GM19395 (cell line): ENCODE measurements at regions not wholly inside any gene's neighbourhood (a gene's known extent, or its start where the extent isn't known, plus 50 kb on each side); places are given as distances from the start of the nearest gene placed in this dataset.
A peak's percentile ranks its signal among the peaks of the same experiment; 100 is the strongest.
"Not testable (repeated sequence)": the region's sequence is repeated elsewhere in the genome, so short reads cannot be mapped to it uniquely, and the experiment has no call there.

Experiments used
- ATAC-seq: cut with Tn5 transposase; IDR thresholded peaks from one replicate; pipeline ENCODE4 v1.9.1; 2021; ENCODE audit warnings: mild to moderate bottlenecking, moderate library complexity; ENCODE audit not compliant: unreplicated experiment

DNA sequence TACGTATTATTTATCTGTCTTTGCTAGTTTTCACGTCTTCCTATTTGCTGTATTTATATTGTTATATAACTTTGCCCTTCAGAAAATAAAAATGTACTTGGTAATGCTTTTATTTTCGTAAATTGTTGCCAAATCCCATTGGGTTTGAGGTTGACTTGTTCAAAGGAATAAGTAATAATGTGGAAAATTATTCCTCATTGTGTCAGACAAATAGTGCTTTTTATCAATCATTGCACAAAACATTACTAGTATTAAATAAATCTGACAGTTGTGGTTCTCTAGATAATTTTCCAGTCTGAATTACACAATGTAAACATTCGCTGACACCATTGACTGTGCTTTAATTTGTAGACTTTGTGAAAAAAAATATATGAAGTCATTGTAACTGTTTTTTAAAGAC is 798.3 kb upstream of the TMEFF2 start:
- ATAC-seq = no peak

DNA sequence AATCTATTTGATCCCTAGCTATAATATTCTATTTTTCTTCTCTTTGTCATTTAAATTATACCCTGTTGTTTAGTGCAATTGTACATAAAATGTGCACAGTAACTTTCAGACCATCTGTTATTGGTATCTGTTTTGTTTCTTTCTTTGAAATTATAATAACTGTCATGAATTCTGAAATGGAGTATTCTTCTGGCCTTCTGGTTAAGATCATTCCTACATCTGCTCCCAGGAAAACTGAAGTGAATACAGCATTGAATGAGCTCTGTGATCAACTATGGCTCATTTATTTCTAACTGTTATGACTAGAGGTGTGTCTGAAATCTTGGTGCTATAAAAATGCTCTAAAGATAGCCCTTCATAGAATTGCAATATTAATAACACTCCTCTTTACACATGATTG is 788.4 kb upstream of the TMEFF2 start:
- ATAC-seq = no peak

DNA sequence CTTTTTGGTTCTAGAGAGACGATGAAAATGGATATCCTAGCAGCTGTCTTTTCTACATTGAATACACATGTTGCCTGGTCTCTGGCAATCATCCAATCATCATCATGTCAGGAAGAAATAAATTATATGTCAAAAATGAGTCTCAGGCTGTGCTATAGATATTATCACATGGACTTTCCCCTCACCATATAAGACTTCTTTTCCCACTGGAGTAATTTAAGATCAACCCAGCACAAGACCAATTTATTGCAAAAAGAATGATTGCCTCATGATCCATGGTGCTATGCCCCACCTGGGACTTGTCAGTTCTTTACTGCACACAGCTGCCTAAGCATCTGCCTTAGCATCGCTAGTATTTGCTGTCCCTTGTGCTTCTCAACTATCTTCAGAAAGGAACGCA is 783.7 kb upstream of the TMEFF2 start:
- no peak for ATAC-seq

DNA sequence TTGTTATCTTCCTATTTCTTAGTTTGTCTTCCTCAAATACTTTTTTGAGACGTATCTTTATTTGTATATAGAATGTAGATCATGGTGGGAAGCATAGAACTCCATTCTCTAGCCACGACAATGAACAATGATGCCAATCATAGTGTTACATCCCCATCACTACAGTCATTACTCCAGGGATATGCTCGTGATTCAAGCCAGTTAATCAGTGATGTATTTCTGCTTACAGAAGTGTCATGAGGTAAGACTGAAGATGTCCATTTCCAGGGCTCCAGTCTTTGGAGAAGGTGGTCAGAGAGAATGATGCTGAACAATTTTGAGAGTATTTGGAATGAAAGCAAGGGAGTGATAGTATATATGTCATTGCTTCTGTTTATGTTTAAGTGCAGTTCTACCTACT is 777.2 kb upstream of the TMEFF2 start:
- no peak for ATAC-seq

DNA sequence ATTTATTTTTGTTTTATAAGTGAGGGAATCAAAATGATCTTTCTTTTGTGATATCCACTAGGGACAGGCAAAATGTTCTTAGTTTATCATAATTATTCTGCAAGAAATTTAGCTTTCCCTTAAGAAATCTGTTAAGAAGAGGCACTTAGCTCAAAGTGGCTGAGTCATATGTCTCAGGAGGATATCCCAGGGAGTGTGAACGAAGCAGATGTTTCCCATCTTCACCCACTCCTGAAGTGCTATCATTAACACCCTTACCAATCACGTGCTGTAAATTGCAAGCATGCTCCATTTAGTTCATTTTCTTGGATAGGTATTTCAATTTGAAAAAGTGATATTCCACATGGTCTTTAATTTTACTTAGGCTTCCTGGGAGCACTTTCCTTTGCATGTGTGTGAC is 774.3 kb upstream of the TMEFF2 start:
- ATAC-seq = no peak

DNA sequence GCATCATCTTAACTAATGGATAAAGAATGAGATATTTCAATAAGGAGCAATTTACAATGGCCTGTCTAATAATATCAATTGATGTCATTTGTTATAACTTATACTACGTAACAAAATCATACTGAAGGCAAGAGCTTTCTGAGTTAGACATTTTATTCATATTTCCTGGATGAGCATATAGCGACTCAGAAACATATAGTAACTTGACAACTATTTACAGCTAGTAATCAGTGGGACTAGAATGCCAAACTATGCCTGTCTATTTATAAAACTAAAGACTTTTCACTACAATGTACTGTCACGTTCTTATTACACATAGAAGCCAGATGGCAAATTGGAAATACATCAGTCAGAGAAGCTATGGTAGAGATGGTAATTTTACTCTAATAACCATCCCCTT is 766.2 kb upstream of the TMEFF2 start:
- no peak for ATAC-seq

DNA sequence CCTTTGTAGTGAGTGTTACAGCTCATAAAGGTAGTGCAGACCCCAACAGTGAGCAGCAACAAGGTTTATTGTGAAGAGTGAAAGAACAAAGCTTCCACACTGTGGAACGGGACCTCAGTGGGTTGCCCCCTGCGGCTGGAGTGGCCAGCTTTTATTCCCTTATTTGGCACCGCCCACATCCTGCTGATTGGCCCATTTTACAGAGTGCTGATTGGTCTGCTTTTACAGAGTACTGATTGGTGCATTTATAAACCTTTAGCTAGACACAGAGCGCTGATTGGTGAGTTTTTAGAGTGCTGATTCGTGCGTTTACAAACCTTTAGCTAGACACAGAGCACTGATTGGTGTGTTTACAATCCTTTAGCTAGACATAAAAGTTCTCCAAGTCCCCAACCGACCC is 763.9 kb upstream of the TMEFF2 start:
- not testable (repeated sequence) for ATAC-seq

DNA sequence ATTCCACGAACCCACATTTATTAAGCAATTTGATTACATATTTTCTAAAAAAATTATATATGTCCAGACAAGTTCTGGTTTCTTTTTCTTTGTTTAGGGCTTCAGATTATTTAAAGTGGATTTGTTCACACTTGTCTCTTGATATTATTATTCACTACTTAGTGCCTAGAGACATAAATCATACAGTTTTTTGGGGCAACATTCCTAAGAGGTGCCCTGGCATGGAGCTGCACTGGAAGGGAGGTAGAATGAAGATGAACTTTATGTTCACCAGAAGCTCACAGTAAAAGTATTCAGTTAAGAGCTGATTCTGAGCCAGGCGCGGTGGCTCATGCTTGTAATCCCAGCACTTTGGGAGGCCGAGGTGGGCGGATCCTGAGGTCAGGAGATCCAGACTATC is 762.7 kb upstream of the TMEFF2 start:
- no peak for ATAC-seq

DNA sequence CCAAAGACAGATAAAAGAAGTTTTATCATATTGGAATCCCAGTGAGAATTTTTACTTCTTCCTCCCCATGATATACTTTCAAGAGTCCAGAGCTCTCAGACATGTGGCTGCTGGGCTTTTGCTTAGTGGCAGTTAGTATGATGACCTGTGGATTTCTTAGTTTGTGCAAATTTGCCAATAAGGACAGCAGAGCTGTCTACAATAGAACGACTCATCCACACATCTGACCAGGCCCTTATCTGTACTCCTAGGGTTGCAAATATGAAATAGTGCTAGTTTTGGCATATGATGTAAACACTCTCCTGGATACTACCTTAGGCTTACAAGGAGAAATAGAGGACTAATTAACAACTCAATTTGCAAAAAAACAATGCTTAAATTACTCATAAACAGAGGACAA is 758.4 kb upstream of the TMEFF2 start:
- no peak for ATAC-seq

DNA sequence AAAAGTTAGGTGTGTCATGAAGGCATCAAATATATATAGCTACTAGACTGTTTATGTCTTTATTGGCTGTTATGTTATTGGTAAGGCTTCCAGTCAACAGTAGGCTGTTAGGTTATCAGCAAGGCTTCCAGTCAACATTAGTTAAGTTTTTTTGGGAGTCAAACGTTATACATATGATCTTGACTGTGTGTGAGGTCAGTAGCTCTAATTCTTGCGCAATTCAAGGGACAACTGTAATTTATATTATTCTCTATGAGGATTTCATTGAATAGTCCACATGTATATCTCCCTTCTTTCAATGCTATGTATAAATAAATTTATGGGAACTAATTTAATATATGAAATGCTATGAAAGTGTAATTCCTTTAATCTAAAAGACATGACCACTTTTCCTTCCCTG is 757.5 kb upstream of the TMEFF2 start:
- ATAC-seq = no peak

DNA sequence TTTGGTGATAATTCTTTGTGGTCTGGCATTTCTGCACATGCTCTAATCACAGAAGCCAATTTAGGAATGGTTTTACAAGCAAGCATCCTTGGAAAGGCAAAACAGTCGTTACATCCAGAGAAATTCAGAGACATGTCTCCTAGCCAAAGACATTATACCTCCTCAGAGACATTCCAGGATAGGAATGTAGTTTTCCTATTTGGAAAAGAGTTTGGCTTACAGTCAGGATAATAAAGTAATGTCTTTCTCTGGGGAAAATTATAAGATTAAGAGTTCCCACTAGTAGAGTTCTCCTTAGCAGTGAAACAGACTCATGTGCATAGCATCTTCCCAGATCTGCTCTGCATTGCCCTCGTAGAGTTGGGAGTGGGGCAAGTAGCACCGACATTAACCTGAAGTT is 753.6 kb upstream of the TMEFF2 start:
- no peak for ATAC-seq

DNA sequence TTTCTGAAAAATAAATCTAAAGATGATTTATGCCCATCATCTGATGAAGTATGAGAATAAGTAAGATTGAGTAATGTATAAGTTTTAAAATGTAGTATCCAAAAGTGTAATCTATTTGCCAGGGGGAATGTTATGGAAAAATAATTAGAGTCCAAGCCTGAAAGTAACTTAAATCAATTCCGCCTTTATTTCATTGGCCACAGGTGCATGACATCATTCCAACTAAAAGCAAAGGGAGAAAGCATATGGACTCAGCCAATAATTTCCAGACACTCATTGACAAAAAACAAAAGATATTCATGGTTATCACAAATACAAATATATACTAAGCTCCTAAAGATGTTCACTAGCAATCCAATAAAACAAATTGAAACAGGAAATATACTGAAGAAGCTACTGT is 752.6 kb upstream of the TMEFF2 start:
- no peak for ATAC-seq

DNA sequence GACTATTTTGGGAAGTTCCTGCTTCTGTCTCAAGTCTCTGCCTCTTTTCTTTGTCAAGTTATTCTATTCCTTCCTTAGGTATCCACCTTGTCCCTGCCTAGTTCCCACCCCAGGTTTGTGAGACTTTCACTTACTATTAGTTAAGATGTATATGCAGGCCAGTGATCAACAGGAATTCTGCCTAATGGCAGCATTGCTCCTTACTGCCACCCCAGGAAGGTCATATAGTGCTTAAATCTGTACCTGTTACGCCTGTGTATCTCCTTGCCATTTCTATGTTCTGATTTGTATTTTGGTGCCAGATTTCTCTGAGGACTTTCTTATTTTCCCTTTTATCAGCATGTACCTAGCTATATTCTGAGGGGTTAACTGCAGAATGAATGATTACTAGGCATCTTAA is 746.0 kb upstream of the TMEFF2 start:
- ATAC-seq = peak; percentile 53

DNA sequence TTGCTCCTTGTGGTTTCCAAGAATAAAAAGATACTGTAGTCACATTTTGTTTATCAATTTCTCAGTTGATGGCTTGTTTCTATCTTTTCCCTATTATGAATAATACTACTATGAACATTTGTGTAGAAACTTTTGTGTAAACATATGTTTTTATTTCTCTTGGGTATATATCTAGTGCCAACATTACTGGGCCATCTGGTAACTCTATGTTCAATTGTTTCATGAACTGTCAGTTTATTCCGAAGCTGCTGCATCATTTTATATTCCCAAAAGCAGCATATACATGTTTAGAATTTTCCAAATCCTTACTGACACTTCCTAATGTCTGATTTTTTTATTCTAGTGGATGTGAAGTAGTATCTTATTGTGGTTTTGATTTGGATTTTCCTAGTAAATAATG is 737.6 kb upstream of the TMEFF2 start:
- no peak for ATAC-seq

DNA sequence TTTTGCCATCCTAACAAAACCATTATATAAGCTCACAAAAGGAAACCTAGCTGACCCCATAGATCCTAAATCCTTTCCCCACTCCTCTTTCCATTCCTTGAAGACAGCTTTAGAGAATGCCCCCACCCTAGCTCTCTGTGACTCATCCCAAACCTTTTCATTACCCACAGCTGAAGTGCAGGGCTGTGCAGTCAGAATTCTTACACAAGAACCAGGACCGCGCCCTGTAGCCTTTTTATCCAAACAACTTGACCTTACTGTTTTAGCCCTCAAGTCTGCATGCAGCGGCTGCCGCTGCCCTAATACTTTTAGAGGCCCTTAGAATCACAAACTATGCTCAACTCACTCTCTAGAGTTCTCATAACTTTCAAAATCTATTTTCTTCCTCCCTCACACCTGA is 726.9 kb upstream of the TMEFF2 start:
- not testable (repeated sequence) for ATAC-seq

DNA sequence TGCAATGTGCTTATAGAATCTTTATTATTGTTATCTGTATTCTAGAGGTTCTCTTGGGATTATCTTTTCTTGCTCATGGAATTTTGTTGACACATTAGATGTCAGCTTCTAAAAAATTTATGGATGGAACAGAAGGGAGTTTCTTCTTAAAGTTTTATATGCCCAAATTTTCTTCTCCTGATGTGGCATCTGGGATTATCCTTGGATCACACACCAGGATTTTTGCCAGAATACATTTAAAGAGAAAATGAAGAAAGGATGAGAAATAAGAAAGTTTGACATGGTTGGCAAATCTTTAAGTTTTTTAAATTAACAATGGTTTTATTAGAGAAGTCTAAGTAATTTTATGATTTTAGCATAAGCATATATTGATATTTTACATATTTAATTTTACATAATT is 706.7 kb upstream of the TMEFF2 start:
- no peak for ATAC-seq

DNA sequence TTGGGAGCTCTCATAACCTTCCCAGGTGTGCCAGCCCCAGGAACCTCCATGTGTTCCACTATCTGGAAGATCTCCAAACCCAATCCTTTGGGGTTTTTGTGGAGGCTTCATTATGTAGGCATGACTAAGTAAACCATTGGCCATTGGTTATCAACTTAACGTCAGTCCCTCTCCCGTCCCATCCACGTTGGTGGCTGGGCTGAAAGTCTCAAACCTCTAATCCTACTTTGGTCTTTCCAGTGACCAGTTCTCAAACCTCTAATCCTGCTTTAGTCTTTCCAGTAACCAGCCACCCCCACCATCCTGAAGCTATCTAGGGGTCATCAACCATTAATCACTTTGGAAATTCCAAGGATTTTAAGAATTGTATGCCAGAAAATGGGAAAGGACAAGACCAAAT is 704.7 kb upstream of the TMEFF2 start:
- no peak for ATAC-seq

DNA sequence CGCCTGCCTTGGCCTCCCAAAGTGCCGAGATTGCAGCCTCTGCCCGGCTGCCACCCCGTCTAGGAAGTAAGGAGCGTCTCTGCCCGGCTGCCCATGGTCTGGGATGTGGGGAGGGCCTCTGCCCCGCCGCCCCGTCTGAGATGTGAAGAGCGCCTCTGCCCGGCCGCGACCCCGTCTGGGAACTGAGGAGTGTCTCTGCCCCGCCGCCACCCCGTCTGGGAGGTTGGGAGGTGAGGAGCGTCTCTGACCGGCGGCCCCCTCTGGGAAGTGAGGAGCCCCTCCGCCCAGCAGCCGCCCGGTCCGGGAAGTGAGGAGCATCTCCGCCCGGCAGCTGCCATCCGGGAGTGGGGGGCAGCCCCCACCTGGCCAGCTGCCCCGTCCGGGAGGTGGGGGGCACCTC is 699.2 kb upstream of the TMEFF2 start:
- ATAC-seq = not testable (repeated sequence)

DNA sequence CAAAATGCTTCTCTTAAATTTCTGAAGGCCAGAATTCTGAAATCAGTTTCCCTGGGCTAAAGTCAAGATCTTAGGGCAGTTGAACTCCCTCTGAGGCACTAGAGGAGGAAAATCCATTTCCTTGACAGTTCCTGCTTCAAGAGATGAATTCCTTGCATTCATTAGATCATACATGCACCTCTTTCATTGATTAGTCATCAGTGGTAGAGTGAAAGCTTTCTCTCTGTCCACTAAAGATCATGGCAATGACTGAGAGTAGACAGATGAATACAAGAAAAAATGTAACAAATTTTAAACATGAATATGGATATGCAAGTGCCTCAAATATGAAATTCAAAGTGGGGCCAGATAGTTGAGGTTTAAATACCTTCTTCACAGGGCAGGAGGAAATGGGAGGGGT is 693.4 kb upstream of the TMEFF2 start:
- ATAC-seq = no peak

DNA sequence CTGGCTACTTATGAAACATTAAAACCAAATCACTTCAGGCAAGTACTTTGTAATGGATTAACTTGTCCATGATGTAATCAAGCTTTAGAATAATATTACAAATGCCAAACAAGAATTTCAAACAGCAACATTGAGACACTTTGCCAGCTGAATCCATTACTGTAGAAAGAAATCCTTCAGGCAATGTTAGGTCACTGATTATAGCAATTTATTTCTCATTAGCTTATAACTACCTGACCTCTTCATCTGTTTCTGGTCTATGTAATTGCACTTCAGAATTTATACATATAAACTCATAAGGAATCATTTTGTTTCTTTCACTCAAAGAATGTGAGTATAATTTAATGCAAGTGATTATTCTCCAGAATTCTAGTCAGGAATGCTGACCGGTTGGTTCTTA is 692.6 kb upstream of the TMEFF2 start:
- no peak for ATAC-seq

DNA sequence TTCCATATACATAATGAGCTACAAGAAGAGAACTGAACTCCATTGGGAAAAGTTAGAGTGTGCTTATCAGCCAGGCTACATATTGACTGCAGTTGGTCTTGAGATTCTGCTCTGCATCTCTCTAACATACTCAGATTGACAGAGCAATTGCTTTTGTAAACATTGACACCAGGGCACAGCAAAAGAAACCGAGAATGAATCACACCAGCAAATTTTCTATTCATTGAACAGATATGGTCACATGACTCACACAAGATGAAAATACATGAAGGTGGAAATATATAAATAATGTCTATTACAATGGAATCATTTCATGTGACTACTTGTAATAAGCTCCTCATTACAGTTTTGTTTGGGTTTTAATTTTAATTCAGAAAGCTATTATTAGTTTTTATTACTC is 691.9 kb upstream of the TMEFF2 start:
- ATAC-seq = no peak

DNA sequence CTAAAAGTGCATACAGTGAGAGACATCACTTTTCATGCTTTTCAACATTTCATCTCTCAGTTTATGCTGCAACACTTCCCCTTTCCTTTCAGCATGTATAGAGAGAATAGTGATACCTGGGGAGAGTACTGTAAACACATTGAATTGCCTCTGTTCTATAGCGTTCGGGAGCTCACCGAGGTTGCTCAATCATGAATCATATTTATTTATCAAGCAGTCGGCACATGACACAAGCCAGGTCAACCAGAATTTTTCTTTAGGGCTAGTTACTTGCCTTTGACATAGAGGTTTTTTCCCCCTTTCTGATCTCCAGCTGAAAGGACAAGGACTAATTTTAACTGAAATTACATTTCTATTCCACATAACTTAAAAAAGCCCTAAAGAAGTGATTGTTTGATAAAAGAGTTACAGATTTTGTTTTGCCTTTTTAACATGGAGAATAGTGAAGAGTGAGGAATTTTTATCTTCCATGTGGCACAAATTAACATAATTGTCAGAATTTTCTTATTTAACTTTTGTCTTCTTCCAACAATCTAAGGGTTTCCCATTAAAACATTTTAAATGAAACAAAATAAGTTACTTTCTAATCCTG is 690.9 kb upstream of the TMEFF2 start:
- ATAC-seq = no peak

DNA sequence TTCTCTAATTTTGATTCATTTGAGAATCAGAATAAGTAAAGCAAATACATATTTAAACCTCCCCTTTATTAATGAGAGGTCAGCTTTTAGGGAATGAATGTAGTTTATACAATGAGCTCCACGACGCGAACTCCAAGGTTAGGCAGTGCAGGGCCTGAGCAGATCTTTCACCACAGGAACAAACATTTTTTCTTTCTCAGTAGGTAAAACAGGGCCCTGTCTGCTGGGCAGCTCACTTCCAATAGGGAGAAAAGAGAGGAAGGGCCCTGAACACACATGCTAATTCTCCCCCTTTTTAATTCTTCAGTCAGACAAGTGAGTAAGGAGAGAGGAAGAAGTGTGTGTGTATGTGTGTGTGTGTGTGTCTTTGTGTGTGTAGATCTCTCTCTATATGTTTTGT is 682.4 kb upstream of the TMEFF2 start:
- no peak for ATAC-seq

DNA sequence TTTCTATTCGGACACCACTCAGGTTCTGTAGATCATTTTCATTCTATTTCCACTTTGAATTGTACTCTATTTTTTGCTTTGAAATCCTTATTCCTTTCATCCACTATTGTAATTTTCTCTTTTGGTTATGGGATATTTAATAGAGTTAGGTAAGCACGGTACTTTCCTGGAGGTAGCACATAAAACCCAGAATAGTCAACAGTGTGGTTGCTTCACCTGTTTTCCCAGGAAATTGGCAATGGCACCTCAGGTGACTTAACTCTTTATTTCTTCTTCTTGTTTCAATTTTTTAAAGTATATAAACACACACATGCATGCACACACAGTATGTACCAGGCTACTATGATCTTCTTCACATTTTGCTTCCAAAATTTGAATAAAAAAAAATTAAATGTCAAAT is 682.0 kb upstream of the TMEFF2 start:
- no peak for ATAC-seq
